ENCODE measurements at regions not wholly inside any gene's neighbourhood (a gene's known extent, or its start where the extent isn't known, plus 50 kb on each side); places are given as distances from the start of the nearest gene placed in this dataset.

GRCh38 chr2:79447463-79447862 lies 65.4 kb upstream of the CTNNA2 start:
- no peaks in the 10 kb centered on the region for H3K9me3 ChIP-seq (ENCODE audit: control insufficient read depth, low read depth, low read length)

GRCh38 chr2:79446313-79446712 lies 66.5 kb upstream of the CTNNA2 start:
- Histone ChIP-seq H3K27ac (ENCODE audit: control insufficient read depth, insufficient read depth, low read length) (no peak overlapping the region), H3K9ac (ENCODE audit: control insufficient read depth, extremely low read depth, insufficient read depth, low read length) (no peak overlapping the region), H3K79me2 (ENCODE audit: control insufficient read depth, insufficient read depth, low read length) (no peaks in the 10 kb centered on the region), H3K9me1 (ENCODE audit: control insufficient read depth, extremely low read depth, insufficient read depth, low read length) (no peaks in the 10 kb centered on the region), H3K4me2 (ENCODE audit: control insufficient read depth, extremely low read depth, insufficient read depth, low read depth, low read length) (no peak overlapping the region), H3K4me3 (ENCODE audit: control insufficient read depth in 2 of 3, extremely low read depth in 1 of 3, insufficient read depth in 2 of 3, low read depth in 1 of 3, low read length in 3 of 3) (no peak overlapping the region), H3K36me3 (ENCODE audit: control insufficient read depth in 2 of 2, extremely low read depth in 1 of 2, insufficient read depth in 2 of 2, low read length in 2 of 2) (no peaks in the 10 kb centered on the region), H2AFZ (ENCODE audit: control insufficient read depth, low read length) (no peak overlapping the region), H3K9me3 (ENCODE audit: control insufficient read depth, low read depth, low read length) (no peaks in the 10 kb centered on the region), H4K20me1 (ENCODE audit: control insufficient read depth, extremely low read depth, insufficient read depth, low read length) (no peaks in the 10 kb centered on the region), H3K4me1 (ENCODE audit: control insufficient read depth, extremely low read depth, insufficient read depth, low read length) (no peaks in the 10 kb centered on the region), H3K27me3 (ENCODE audit: control insufficient read depth, extremely low read depth, insufficient read depth, low read length) (no peaks in the 10 kb centered on the region)
- dilution Hi-C loops (cut with MboI; ENCODE audit: extremely low pct_ligation_motif_present, low sequenced_read_pairs): no loop called here
- FAIRE-seq: no peak
- TF ChIP-seq CTCF (optimal IDR thresholded peaks at IDR 0.05 in 1 of 3, IDR thresholded peaks at IDR 0.05 in 1 of 3, conservative IDR thresholded peaks at IDR 0.05 in 1 of 3; ENCODE audit: extremely low read depth in 1 of 3, insufficient read depth in 2 of 3, low read length in 3 of 3): no peak
- TF ChIP-seq EZH2 (IDR thresholded peaks at IDR 0.05; ENCODE audit: low read length): no peak
- DNase-seq (ENCODE audit: low read depth, low spot score): no peak

More at GRCh38 chr2:79447463-79447862, 65.4 kb upstream of the CTNNA2 start:
- H3K36me3 ChIP-seq (ENCODE audit: control insufficient read depth in 2 of 2, extremely low read depth in 1 of 2, insufficient read depth in 2 of 2, low read length in 2 of 2): no peaks in the 10 kb centered on the region
- H3K27ac ChIP-seq (ENCODE audit: control insufficient read depth, insufficient read depth, low read length): no peak overlapping the region
- no peak overlapping the region for H3K4me3 ChIP-seq (ENCODE audit: control insufficient read depth in 2 of 3, extremely low read depth in 1 of 3, insufficient read depth in 2 of 3, low read depth in 1 of 3, low read length in 3 of 3)
- H3K9me1 ChIP-seq (ENCODE audit: control insufficient read depth, extremely low read depth, insufficient read depth, low read length): no peaks in the 10 kb centered on the region
- no peaks in the 10 kb centered on the region for H3K4me1 ChIP-seq (ENCODE audit: control insufficient read depth, extremely low read depth, insufficient read depth, low read length)
- no peak overlapping the region for H3K4me2 ChIP-seq (ENCODE audit: control insufficient read depth, extremely low read depth, insufficient read depth, low read depth, low read length)
- FAIRE-seq (no peak), DNase-seq (ENCODE audit: low read depth, low spot score) (no peak)
- no peaks in the 10 kb centered on the region for H3K79me2 ChIP-seq (ENCODE audit: control insufficient read depth, insufficient read depth, low read length)
- H2AFZ ChIP-seq (ENCODE audit: control insufficient read depth, low read length): no peak overlapping the region
- no peaks in the 10 kb centered on the region for H3K27me3 ChIP-seq (ENCODE audit: control insufficient read depth, extremely low read depth, insufficient read depth, low read length)
- no peaks in the 10 kb centered on the region for H4K20me1 ChIP-seq (ENCODE audit: control insufficient read depth, extremely low read depth, insufficient read depth, low read length)
- no peak for TF ChIP-seq EZH2 (IDR thresholded peaks at IDR 0.05; ENCODE audit: low read length)
- no peak for TF ChIP-seq CTCF (optimal IDR thresholded peaks at IDR 0.05 in 1 of 3, IDR thresholded peaks at IDR 0.05 in 1 of 3, conservative IDR thresholded peaks at IDR 0.05 in 1 of 3; ENCODE audit: extremely low read depth in 1 of 3, insufficient read depth in 2 of 3, low read length in 3 of 3)
- dilution Hi-C loops (cut with MboI; ENCODE audit: extremely low pct_ligation_motif_present, low sequenced_read_pairs): no loop called here
- H3K9ac ChIP-seq (ENCODE audit: control insufficient read depth, extremely low read depth, insufficient read depth, low read length): no peak overlapping the region

Data from keratinocyte (primary cell).